HL-60 (cell line): ENCODE measurements at regions not wholly inside any gene's neighbourhood (a gene's known extent, or its start where the extent isn't known, plus 50 kb on each side); places are given as distances from the start of the nearest gene placed in this dataset.

Experiments
- DNase-seq, 2 experiments: peaks; one replicate each; pipeline ENCODE4 v3.0.0-alpha.2; 2010 to 2020; ENCODE audit warnings: low read depth in 1 of 2, low spot score in 1 of 2
- H3K27ac ChIP-seq: fragments of 250-450 bp; sonication (Bioruptor Pico); replicated peaks from 2 replicates; pipeline ENCODE4 v1.5.1; 2020; ENCODE audit warnings: mild to moderate bottlenecking, moderate library complexity
- H3K27me3 ChIP-seq: fragments of 250-450 bp; sonication (Bioruptor Pico); 2 replicates; pipeline ENCODE4 v1.5.1; 2021; ENCODE audit warnings: mild to moderate bottlenecking, moderate library complexity; ENCODE audit not compliant: insufficient read depth, poor library complexity, severe bottlenecking
- H3K4me3 ChIP-seq: replicated peaks from 2 replicates; pipeline ENCODE4 v1.5.1; 2011; ENCODE audit warnings: mild to moderate bottlenecking, control low read depth, low read length; ENCODE audit not compliant: insufficient read depth
- CTCF ChIP-seq: IDR thresholded peaks from one replicate; pipeline ENCODE4 v1.5.1; 2011; ENCODE audit warnings: low read length, control low read depth, inconsistent platforms; ENCODE audit not compliant: insufficient read depth
- GABPA ChIP-seq: IDR thresholded peaks from 2 replicates; pipeline ENCODE4 v1.6.1; 2012; ENCODE audit warnings: low read depth
- POLR2AphosphoS5 ChIP-seq: IDR thresholded peaks from 2 replicates; pipeline ENCODE4 v1.6.1; 2012; ENCODE audit warnings: low read depth
- SPI1 ChIP-seq: IDR thresholded peaks from 2 replicates; pipeline ENCODE4 v1.6.1; 2012; ENCODE audit warnings: low read depth, mild to moderate bottlenecking, borderline replicate concordance
- TF ChIP-seq, protein P1 (sequence below): IDR thresholded peaks from 2 replicates; pipeline ENCODE4 v1.6.1; 2012; ENCODE audit warnings: low read depth; ENCODE audit not compliant: insufficient replicate concordance

DNA sequence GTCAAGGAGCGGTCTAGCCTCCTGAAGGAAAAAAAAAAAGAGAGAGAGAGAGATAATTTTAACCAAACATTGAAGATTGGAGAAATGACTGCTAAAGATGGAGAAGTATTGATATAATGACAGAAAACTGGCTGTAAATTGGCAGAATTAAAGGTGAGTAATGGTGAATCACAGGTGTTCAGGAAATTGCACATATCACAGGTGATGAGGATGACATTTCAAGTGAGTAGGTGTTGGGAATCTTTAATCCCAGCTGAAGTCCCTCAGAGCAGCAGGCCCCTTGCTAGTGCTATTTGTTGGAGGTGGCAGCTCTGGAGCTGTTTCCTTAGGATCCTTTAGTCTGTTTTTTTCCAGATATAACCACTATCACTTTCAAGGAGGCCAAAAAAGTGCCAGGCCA is 678.4 kb upstream of the VRK2 start:
- Histone ChIP-seq H3K4me3 (no peak overlapping the region), H3K27me3 (no peaks in the 10 kb centered on the region), H3K27ac (no peak overlapping the region)
- DNase-seq = no peak
- TF ChIP-seq, protein P1, sequence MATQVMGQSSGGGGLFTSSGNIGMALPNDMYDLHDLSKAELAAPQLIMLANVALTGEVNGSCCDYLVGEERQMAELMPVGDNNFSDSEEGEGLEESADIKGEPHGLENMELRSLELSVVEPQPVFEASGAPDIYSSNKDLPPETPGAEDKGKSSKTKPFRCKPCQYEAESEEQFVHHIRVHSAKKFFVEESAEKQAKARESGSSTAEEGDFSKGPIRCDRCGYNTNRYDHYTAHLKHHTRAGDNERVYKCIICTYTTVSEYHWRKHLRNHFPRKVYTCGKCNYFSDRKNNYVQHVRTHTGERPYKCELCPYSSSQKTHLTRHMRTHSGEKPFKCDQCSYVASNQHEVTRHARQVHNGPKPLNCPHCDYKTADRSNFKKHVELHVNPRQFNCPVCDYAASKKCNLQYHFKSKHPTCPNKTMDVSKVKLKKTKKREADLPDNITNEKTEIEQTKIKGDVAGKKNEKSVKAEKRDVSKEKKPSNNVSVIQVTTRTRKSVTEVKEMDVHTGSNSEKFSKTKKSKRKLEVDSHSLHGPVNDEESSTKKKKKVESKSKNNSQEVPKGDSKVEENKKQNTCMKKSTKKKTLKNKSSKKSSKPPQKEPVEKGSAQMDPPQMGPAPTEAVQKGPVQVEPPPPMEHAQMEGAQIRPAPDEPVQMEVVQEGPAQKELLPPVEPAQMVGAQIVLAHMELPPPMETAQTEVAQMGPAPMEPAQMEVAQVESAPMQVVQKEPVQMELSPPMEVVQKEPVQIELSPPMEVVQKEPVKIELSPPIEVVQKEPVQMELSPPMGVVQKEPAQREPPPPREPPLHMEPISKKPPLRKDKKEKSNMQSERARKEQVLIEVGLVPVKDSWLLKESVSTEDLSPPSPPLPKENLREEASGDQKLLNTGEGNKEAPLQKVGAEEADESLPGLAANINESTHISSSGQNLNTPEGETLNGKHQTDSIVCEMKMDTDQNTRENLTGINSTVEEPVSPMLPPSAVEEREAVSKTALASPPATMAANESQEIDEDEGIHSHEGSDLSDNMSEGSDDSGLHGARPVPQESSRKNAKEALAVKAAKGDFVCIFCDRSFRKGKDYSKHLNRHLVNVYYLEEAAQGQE = no peak
- TF ChIP-seq CTCF = no peak
- TF ChIP-seq GABPA = no peak
- no peak for TF ChIP-seq POLR2AphosphoS5
- TF ChIP-seq SPI1 = no peak

DNA sequence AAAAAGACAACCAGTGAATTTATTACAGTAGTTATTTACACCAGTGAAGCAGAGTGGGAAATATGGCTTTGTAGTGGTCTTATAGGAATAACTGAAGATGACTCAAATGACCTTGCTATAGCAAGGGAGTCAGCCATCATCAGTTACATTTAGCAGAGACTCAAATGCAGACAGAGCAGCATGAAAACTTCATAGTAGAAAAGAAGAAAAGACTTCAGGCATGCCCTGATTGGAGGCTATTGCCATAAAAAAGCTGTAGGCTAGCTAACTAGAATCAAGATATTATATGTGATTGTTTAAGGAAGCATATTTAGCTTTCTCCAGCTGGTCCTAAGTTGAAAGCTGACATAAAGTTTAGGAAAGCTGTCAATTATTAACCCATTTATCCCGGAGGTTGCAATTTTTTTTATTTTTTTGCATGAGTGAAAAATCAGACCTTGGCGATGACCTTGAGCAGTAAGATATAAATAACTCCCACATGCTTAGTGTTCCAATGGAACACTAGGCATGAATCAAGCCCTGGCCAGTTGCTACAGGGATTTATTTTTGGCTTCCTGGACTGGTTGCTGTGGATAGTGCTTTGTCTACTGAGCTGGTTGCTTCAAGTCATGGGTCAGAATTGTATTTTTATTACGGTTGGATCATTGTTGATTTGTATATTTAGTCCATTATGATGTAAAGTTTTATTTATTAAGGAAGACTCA is 675.6 kb upstream of the VRK2 start:
- Histone ChIP-seq H3K27me3 (no peaks in the 10 kb centered on the region), H3K4me3 (no peak overlapping the region), H3K27ac (no peak overlapping the region)
- no peak for DNase-seq
- TF ChIP-seq, protein P1 = no peak
- TF ChIP-seq GABPA (no peak), POLR2AphosphoS5 (no peak), SPI1 (no peak), CTCF (no peak)

- H3K4me3 ChIP-seq = no peak overlapping the region
- TF ChIP-seq, protein P1 = no peak
- no peak for TF ChIP-seq POLR2AphosphoS5
- TF ChIP-seq SPI1 = no peak
- TF ChIP-seq GABPA = no peak
- no peak overlapping the region for H3K27ac ChIP-seq
- H3K27me3 ChIP-seq = no peaks in the 10 kb centered on the region
- DNase-seq = no peak
These were observed 674.2 kb upstream of the VRK2 start for GRCh38 chr2:57372237-57372984.
